ENCODE measurements at regions not wholly inside any gene's neighbourhood (a gene's known extent, or its start where the extent isn't known, plus 50 kb on each side); places are given as distances from the start of the nearest gene placed in this dataset.

DNA sequence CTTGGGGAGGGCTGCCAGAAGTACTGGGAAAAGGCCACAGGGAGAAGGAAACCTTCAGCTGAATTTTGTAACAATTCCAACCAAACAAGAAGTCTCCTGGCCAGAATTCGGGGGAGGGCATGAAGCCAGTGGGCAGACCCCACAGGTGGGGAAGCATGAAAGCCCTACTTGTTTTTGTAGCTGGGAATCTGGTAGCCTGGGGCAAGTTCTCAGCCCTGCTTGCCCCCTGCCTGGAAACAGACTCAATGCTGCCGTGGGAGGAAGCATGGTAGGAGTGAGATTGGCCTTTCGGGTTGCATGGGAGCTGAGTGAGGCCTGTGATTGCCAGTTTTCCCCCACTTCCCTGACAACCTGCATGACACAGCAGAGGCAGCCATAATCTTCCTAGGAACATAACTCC, 259.2 kb upstream of the RMST start:
- TF ChIP-seq, protein P1, sequence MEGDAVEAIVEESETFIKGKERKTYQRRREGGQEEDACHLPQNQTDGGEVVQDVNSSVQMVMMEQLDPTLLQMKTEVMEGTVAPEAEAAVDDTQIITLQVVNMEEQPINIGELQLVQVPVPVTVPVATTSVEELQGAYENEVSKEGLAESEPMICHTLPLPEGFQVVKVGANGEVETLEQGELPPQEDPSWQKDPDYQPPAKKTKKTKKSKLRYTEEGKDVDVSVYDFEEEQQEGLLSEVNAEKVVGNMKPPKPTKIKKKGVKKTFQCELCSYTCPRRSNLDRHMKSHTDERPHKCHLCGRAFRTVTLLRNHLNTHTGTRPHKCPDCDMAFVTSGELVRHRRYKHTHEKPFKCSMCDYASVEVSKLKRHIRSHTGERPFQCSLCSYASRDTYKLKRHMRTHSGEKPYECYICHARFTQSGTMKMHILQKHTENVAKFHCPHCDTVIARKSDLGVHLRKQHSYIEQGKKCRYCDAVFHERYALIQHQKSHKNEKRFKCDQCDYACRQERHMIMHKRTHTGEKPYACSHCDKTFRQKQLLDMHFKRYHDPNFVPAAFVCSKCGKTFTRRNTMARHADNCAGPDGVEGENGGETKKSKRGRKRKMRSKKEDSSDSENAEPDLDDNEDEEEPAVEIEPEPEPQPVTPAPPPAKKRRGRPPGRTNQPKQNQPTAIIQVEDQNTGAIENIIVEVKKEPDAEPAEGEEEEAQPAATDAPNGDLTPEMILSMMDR (IDR thresholded peaks at IDR 0.05; ENCODE audit: low read depth, low read length) = no peak
- no peak for DNase-seq (ENCODE audit: low read depth, low spot score)
- in situ Hi-C loops (cut with HindIII; ENCODE audit: low sequenced_read_pairs) = no loop called here
- H3K4me3 ChIP-seq (ENCODE audit: low read depth, low read length) = no peak overlapping the region

DNA sequence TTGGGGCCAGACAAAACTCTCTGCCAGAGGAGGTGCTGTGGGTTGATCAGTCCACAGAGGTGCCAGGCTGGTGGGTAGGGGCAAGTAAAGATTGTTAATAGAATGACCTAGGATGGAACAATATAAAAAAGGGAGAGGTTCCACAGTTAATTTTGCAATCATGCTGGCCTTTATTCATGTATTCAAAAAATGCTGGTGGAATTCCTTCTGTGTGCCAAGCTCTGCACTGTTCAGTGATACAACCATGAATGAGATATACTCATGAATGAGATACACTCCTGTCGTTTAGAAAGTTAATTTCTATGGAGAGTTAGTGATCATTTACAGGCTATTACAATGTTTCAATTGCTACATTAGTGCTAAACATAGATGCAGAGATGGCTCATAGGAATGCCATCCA, 252.6 kb upstream of the RMST start:
- DNase-seq (ENCODE audit: low read depth, low spot score) = no peak
- in situ Hi-C loops (cut with HindIII; ENCODE audit: low sequenced_read_pairs) = no loop called here
- no peak overlapping the region for H3K4me3 ChIP-seq (ENCODE audit: low read depth, low read length)
- TF ChIP-seq, protein P1 (IDR thresholded peaks at IDR 0.05; ENCODE audit: low read depth, low read length) = no peak

DNA sequence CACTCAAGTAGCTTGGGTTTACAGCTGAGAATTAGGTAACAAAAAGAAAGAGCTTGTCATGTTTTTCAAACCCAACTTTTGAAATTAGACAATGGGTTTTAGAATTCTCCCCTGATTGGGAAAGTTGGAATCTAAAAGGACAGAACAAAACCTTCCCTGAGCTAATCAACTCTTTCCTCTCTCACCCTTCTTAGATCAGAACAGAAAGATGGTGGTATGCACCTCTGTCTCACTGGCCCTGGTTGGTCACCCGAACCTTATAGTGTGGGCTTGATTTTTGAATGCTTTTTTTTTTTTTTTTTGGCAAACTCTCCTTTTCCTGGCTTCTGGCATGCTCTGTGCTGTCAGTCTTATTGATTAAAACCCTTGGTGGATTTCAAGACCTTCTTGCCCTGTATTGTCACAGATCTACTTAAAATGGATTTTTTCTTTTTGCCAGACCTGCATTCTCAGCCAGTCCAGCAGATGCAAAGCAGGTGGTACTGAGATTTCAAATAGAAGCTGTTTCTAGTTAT, 251.1 kb upstream of the RMST start:
- no peak for DNase-seq (ENCODE audit: low read depth, low spot score)
- TF ChIP-seq, protein P1 (IDR thresholded peaks at IDR 0.05; ENCODE audit: low read depth, low read length) = no peak
- in situ Hi-C loops (cut with HindIII; ENCODE audit: low sequenced_read_pairs) = no loop called here
- H3K4me3 ChIP-seq (ENCODE audit: low read depth, low read length) = no peak overlapping the region

DNA sequence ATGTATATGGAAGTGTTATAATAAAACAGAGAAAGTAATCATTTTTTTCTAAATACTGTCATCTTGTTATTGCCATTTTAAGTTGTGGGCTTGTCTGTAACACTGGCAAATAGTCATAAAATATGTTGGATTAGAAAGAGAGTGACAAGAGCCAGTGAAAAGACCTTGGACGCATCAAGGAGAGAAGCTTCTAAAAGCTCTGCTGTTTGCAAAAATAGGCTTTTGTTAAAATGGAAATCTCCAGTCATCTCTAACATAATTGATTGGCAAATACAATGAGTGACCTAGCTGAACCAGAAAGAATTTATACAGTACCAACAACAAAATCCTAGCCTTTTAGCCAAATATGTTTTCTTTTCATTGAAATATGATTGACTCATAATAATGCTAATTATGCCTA, 245.8 kb upstream of the RMST start:
- DNase-seq (ENCODE audit: low read depth, low spot score) = no peak
- TF ChIP-seq, protein P1 (IDR thresholded peaks at IDR 0.05; ENCODE audit: low read depth, low read length) = no peak
- no peak overlapping the region for H3K4me3 ChIP-seq (ENCODE audit: low read depth, low read length)
- in situ Hi-C loops (cut with HindIII; ENCODE audit: low sequenced_read_pairs) = no loop called here

DNA sequence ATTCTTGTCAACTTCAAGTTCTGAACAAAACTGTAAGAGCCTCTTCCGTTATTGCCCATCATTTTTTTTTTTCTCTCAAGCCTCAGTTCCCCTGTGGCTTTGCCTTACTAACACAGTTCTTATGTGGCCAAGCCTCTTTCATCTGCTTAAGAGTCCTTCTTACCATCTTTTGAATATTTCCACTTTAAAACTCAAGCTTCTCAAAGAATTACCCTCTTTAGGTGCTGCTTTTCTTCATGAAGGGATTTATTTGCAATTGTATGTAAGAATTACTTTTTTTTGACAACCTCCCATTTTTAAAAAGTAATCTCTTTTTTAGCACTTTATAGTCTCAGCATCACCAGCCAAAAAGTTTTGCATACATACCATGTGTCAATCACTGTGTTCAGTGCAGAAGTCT, 240.2 kb upstream of the RMST start:
- DNase-seq (ENCODE audit: low read depth, low spot score) = no peak
- in situ Hi-C loops (cut with HindIII; ENCODE audit: low sequenced_read_pairs) = no loop called here
- H3K4me3 ChIP-seq (ENCODE audit: low read depth, low read length) = no peak overlapping the region
- TF ChIP-seq, protein P1 (IDR thresholded peaks at IDR 0.05; ENCODE audit: low read depth, low read length) = no peak

DNA sequence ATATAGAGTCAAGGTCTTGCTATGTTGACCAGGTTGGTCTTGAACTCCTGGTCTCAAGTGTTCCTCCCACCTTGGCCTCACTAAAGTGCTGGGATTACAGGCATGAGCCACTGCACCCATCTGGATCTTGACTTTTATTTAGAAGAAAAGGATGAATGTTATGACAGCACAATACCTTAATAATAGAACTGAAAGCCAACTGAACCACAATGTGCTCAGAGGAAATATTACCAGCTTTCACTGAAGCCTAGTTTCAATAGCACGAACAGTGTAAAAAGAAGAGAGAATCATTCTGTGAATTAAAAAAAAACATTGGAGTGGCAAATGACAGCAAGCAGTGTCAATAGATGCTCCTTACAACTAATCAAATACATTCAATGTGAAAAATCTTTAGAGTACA, 239.2 kb upstream of the RMST start:
- H3K4me3 ChIP-seq (ENCODE audit: low read depth, low read length) = no peak overlapping the region
- in situ Hi-C loops (cut with HindIII; ENCODE audit: low sequenced_read_pairs) = no loop called here
- TF ChIP-seq, protein P1 (IDR thresholded peaks at IDR 0.05; ENCODE audit: low read depth, low read length) = no peak

DNA sequence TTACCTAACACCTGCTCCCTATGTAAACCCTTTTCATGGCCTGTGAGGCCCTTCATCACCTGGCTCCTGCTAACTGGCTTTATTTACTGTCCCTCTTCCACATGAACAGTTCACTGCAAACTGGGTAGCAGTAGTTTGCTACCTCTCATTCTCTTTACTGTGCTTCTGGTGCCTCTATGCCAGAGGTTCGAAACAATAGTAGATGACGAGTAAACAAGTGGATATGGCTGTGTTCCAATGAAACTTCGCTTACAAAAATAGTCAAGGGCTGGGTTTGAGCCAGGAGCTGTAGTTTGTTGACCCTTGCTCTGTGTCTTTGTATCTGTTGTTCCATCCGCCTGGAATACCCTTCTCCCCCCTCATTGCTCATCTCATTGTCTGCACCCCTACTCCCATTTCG, 233.6 kb upstream of the RMST start:
- in situ Hi-C loops (cut with HindIII; ENCODE audit: low sequenced_read_pairs) = no loop called here
- DNase-seq (ENCODE audit: low read depth, low spot score) = no peak
- TF ChIP-seq, protein P1 (IDR thresholded peaks at IDR 0.05; ENCODE audit: low read depth, low read length) = no peak
- H3K4me3 ChIP-seq (ENCODE audit: low read depth, low read length) = no peak overlapping the region

More for the DNA sequence above, 239.2 kb upstream of the RMST start:
- DNase-seq (ENCODE audit: low read depth, low spot score) = no peak
